Renal cortex interstitium (tissue), 11 donors: ENCODE measurements at regions not wholly inside any gene's neighbourhood (a gene's known extent, or its start where the extent isn't known, plus 50 kb on each side); places are given as distances from the start of the nearest gene placed in this dataset.

Source experiments
- DNase-seq, 11 donors: peaks; one replicate each; pipeline ENCODE4 v3.0.0-alpha.2; 2013; ENCODE audit warnings: low read depth in 9 of 11, low spot score in 4 of 11; ENCODE audit errors: extremely low read depth in 1 of 11

DNA sequence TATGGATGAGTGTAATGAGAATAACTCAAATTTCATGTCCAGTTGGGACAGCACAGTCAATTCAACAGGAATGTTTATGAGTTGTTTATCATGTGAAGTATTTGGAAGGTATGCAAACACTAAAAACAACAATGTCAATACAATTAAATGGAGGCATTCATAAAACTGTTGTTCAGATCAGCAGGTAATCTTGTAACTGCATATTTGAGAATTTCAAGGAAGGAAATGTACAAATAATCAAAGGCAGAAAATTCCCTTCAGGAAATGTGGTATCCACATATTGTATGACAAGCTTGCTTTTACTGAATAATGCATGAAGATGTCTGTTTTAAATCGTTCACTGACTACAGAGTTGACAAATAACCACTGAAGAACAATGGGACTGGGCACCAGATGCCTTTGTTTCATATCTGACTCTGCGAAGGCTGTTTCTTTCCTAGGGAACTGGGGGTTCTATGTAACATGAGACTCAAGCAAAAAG lies 198.3 kb downstream of the LTN1 start:
- DNase-seq, result no peak

DNA sequence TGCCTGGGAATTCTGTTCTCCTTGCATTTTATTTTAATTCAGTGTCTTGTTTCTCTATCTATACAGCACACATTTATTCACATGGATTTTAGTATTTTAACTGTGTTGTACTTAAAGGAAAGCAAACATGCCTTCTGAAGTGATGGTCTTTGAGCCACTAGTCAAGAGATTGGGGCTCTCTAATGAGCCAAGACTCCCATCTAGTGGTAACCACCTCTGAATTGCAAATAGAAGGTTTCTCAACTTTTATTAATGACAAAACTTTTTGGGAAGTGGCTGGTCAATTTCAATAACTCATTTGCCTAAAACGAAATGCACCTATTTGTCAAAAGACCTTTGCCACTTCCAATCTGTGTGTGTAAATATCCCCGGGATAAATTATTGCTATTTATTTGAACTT lies 199.6 kb downstream of the LTN1 start:
- DNase-seq, result no peak

- DNase-seq, result no peak
Measured at GRCh38 chr21:28791595-28792282, 200.9 kb downstream of the LTN1 start.

DNA sequence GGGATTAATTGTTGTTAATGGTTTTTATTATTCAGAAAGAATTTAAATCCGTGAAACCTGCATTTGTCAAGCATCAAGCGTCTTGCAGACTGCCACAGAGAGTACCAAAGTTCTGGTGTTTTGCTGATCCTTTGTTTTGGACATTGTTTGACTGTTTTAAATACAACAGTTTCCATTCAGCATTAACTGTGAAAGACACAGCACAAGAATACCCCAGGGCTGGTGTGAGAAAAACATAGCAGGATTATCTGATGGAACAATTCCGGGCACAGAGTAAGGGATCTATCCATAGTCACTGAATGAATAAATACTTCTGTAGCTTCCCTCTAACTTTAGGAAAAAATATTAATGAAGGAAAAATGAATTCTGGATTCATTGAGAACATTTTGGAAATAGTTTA lies 202.3 kb downstream of the LTN1 start:
- no peak for DNase-seq

GRCh38 chr21:28789523-28789922 lies 203.2 kb downstream of the LTN1 start:
- no peak for DNase-seq

DNA sequence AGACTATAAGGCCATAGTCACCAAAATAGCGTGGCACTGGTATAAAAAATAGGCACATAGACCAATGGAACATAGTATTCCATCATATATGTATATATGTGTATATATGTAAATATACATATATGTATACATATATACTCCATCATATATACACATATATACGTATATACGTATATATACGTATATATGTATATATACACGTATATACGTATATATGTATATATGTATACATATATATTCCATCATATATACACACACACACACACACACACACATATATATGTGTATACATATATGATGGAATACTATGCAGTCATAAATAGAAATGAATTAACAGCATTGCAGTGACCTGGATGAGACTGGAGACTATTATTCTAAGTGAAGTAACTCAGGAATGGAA lies 204.6 kb downstream of the LTN1 start:
- no peak for DNase-seq

- DNase-seq, result no peak
Measured at GRCh38 chr21:28783641-28784185, 209.0 kb downstream of the LTN1 start.

DNA sequence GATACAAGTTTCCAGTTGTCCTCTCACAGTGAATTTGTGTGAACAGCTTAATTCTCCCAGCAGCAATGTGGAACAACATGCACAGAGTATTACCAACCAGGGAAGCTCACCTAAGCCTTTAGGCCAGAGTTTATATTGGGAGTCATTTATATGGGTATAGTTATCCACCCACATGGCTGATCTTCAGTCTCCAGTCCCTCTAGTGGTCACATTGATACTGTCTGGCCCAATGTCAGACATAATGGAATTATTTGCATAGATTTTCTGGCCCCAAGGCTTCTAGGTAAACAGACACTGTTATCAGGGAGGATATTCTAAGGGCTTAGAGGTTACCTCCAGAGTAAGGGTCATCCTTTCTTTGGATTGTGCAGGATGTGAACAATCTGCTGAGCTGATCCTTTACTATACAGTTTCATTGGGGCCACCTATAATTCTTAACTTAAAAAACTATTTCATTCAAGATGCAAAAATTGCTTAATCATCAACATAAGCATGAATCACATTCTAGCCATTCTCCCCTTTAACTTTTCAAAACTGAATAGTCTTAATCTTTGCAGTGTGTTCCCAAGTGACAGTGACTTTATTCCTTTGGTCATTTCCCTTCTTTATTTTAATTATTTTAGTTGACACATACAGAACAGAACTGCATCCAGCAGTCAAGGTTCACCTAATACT lies 210.9 kb downstream of the LTN1 start:
- no peak for DNase-seq

DNA sequence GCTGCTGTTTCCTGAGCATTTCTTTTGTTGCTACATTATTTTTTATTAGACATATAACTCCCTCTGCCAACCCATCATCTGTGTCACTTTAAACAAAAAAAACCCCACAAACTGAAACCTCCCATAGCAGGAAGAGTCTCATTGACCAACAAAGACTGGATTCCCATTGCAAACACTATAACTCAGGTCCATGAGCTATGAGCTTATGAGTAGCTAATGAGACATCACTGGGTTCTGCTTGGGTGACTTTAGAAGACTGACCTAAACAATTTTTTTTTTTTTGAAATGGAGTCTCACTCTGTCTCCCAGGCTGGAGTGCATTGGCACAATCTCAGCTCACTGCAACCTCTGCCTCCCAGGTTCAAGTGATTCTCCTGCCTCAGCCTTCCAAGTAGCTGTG lies 212.8 kb downstream of the LTN1 start:
- no peak for DNase-seq

- DNase-seq, result no peak
Measured at GRCh38 chr21:28776251-28776650, 216.4 kb downstream of the LTN1 start.

GRCh38 chr21:28775071-28775470 lies 217.6 kb downstream of the LTN1 start:
- no peak for DNase-seq

DNA sequence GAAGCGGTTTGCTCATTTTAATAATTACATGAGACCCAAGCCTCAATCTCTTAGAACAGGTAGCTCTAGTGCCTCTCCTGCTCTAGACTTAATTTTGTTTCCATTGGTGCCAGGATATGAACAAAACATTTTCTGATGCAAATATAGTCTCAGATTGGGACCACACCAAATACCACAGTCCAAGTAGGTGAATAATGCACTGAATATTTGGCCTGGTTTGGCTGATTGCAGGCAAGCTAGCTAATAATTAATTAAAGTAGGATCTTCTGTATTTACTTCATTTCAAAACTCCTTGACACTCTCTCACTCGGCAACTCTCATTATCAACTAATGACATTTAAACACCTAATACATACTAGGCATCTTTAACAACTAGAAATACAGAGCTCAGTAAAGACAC lies 219.6 kb downstream of the LTN1 start:
- DNase-seq, result no peak

DNA sequence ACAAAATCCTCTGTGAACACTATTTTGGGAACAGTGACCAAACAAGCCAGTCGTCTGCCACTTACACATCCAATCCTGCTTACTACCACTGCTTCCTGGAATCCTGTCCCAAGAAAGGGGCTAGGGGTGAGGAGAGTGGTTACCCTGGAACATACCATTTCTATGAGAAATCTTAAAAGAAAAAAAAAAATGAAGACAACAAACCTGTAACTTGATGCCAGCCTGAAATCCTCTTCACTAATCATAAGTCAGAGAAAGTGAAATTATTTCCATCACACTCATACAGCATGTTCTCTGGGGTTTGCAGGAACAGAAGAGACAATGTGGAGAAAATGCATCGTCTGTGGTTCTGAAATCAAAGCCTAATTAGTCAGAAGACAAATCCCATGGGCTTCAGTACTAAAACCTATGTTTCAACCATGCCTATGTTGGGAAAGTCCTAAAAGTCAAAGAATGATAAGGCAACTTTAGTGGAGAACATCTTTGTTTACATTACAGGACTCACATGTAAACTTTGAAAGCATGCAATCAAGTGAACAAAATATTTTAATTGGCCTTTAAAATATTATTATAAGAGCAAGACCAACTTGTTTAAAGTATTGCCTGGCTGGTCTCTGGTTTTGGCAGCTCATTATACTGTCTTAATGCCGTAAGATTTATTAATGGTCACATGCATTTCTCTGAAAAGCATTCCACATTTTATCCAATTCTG lies 220.7 kb downstream of the LTN1 start:
- peak in 1 of 11 donors; percentile 23 for DNase-seq

DNA sequence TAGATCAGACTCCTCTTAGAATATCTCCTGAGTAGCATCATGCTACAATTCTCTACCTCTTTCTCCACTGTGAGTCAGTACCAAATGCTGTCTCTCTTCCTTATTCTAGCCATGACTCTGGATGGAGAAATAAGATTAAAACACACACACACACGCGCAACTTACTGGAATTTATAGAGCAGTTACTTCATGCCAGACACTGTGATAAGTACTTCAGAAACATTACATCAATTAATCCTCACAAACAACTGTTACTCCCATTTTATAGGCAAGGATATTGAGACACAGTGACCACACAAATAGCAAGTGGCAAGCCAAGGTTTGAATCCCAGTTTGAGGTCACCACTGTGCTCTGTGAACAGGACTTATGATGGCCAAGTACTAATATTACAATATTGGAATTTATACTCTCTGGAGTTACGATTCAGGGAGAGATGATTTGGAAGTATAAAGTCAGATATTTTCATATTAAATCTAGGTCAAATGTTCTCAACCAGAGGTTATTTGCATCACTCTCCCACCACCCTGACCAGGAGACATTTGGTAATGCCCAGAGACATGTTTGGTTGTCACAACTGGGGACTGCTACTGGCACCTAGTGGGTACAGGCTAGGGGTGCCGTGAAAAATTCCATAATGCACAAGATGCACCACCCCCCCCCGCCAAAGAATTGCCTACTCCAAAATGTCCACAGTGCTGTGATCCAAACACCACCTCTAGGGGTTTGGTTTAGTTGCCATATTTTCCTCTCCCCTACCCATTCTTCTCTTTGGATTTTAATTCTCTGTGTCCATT lies 221.6 kb downstream of the LTN1 start:
- DNase-seq, result no peak

- no peak for DNase-seq
Measured at GRCh38 chr21:28769683-28770082, 223.0 kb downstream of the LTN1 start.

GRCh38 chr21:28768753-28769152 lies 223.9 kb downstream of the LTN1 start:
- no peak for DNase-seq

- DNase-seq, result no peak
Measured at GRCh38 chr21:28767523-28767922, 225.2 kb downstream of the LTN1 start.

- no peak for DNase-seq
Measured at GRCh38 chr21:28763809-28764418, 228.8 kb downstream of the LTN1 start.

GRCh38 chr21:28762357-28762735 lies 230.3 kb downstream of the LTN1 start:
- DNase-seq, result peak in 2 of 11 donors; percentile 57 to 73
